ENCODE measurements at regions not wholly inside any gene's neighbourhood (a gene's known extent, or its start where the extent isn't known, plus 50 kb on each side); places are given as distances from the start of the nearest gene placed in this dataset.

DNA sequence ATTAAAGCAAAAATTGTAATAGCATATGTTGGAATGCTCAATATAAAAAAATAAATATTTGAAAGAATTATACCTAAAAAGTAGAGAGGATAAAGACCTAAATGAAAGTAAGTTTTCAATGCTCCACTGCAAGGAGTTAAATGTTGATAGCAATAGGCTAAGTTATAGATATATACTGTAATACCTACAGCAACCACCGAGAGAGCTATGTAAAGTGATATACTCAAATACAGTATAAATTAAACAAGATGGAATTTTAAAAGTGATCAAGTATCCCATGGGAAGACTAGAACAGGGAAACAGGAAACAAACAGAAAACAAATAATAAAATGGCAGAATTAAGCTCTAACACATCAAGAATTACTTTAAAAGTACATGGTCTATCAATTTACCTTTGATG is 73.9 kb downstream of the CASP3 start:
- DNase-seq: no peak

DNA sequence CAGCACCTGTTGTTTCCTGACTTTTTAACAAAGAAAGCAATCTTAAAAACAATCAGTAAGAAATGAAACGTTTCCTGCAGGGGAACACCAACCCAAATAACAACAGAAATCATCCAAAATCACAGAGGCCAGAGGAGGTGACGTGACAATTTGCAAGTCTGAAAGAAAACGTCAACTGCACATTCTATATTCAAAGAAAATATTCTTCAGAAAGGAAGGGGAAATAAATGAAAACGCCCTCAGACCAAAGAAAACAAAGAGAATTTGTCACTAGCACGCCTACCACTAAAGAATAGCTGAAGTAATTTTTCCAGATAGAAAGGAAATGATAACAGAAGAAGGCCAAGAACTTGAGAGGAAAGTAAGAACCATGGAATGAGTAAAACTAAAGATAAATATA is 74.4 kb downstream of the CASP3 start:
- DNase-seq: no peak

DNA sequence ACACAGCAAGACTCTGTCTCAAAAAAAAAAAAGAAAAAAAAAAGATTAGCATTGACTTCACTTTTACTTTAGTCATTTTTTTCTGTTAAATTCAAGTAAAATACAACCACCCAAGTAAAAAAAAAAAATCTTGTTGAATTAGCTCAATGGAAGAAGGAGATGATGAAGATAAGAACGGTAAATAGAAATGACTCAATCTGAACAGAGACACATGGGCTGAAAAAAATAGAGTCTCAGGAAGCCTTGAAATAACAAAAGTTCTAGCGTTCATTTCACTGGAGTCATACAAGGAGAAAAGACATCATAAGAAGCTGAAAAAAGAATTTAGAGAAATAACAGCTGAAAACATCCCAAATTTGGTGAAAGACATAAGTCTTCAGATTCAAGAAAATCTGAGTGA is 75.5 kb downstream of the CASP3 start:
- no peak for DNase-seq

DNA sequence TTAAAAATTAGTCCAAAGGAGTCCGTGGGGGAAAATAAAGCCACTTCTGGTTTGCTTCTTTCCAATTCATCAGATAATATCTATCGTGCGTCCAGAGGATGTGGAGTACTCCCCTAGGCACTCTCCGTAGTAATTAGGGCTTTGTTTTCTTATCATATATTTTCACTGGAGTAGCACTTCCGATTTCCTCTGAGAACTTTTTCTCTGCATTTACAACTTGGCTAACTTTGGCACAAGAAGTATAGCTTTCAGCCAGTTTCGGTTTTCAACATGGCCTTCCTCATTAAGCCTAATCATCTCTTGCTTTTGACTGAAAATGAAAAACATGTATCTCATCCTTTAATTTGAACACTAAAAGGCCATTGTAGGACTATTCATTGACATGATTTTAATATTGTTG is 80.5 kb downstream of the CASP3 start:
- DNase-seq: no peak

DNA sequence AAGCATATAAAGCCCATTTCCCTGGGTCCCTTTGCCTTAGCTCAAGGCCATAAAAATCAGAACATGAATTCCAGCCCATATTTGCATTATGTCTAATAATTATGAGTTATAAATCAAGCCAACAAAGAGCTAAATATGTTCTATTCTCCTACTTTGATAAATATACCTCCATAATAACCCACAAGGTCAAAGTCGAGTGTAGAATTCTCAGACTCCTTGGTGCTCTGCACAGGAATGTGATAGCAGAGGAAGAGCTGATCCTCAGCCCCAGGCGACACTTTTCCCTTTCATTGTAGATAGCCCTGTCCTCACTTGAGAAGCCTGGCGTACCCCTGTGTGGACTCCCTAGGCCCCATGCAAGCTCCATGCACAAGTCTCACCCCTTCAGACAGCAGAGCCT is 85.6 kb downstream of the CASP3 start:
- DNase-seq: no peak

DNA sequence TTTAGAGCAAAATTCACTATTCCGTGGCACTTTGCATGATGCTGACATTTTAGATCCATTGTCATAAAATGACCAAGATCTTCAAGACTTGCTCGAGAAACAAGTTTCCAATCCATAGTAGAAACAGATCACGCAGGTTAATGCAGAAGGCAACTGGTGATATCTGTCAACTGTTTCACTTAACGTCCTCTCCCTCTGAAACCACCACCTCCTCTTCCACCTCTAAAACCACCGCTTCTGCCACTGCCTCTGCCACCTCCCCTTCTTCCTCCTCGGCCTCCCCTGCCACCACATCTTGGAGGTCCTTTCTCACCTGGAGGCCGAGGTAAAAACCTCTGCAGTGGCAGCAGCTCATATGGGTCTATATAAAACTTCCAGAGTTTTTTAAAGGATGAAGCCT is 84.6 kb upstream of the IRF2 start:
- no peak for DNase-seq

DNA sequence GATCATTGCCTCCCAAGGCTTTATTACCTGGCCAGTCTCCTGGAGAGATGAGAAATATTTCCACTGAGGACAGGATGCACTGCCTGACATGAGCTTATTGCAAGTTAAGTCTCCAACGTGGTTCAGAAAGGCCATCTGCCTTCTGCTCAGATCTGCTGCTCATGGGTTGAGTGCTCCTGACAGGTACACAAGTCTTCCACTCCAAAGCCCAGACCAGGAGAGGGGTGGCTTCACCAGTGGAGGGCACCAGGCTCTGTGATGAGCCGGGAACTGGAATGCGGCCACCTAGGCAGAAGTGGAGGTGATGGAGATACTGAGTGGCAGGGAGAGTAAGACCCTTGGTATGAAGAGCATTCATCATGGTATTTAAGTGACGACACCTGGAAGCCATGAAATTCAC is 79.5 kb upstream of the IRF2 start:
- DNase-seq: no peak

DNA sequence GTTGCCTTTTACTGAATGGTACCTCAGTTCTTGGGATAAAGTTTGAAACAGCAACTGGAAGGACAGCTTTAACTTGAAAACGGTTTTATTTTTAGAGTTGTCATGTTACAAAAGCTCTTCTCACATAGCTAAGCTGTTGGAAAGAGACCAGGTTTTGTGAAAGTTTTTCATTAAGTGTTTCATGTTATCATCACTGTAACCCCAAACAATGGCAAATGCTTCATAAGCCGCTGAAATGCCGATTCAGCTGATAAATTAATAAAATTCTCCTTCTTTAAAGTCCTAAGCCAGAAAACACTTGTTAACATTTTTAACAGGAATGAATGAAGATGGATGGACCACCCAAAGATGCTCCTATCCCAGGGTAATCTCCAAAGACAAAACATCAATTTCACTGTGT is 76.1 kb upstream of the IRF2 start:
- no peak for DNase-seq

DNA sequence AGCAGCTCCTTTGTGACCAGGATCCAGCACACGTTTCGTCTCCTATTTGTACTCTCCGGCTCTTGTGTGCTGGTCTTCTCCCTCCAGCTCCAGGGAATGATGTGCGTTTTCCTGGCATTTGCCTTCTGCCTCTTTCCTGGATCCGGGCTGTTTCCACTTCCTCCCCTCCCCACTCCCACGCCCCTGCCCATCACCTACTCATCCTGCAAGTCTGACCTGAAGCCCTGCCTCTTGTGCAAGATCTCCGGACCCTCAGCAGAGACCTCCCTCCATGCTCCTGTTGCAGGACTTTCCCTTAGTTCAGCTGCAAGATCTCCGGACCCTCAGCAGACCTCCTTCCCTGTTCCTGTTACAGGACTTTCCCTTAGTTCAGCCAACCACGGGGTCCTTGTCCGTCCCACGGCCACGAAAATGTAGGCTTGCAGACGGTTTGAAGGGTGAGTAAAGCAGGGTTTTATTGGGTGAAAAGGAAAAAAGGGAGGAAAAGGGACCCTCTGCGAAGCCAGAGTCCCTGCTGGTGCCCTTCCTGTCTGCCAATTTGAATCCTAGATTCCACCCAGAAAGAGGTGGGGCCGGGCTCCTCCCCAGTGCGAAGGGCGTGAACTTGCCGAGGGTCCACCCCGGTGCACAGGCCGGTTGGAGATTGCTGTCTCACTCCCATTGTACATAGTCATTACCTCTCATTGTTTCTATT is 74.4 kb upstream of the IRF2 start:
- DNase-seq: no peak

DNA sequence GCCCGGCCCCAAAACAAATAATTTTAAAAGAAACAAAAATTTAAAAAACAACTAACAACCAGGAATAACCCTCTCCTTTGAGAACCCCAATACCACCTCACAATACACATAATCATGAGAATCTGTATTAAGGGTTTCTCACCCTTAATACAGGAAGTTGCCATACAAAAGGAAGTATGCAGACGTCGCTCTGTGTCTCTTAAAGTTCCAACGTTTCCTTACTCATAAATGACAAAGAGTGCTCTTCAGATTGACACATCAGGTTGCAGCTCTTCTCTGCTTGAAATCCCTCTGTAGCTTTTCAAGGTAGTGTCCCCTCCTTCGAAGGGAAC is 73.9 kb upstream of the IRF2 start:
- no peak for DNase-seq

DNA sequence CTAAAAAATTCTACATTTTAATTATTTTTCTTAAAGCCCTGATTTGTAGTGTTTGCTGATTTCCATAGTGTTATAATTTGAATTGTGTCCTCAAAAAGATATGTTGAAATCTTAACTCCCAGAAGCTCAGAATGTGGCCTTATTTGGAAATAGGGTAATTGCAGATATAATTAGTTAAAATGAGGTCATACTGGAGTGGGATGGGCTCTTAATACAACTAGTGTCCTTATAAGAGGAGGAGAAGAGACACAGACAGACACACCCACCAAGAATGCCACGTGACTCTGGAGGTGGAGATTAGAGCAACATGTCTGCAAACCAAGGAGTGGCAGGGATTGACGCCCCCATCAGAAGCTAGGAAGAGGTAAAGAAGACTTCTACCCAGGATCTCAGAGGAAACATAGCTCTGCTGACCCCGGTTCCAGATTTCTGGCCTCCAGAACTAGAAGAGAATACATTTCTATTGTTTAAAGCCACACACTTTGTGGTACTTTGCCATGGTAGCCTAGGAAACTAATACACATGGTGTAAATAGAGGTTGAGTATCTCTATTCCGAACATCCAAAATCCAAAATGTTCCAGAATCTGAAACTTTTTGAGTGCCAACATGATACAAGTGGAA is 70.5 kb upstream of the IRF2 start:
- DNase-seq: no peak

DNA sequence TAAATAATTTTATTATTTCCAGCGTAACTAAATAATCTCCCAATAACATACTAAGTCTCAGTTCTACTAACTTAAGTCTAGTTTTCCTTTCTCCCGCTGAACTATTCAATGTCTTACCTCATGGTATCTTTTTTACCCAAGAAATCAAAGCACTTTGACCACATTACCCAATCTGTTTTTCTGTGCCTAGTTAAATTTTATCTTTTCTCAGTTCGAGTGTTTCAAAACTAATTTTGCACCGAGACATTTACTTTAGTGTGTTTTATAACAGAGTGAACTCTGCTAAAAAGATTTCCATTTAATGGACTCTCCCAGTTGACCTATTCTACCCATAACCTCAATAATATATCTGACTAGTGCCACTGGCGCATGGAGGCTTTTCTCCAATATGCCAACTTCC is 67.6 kb upstream of the IRF2 start:
- DNase-seq: no peak

DNA sequence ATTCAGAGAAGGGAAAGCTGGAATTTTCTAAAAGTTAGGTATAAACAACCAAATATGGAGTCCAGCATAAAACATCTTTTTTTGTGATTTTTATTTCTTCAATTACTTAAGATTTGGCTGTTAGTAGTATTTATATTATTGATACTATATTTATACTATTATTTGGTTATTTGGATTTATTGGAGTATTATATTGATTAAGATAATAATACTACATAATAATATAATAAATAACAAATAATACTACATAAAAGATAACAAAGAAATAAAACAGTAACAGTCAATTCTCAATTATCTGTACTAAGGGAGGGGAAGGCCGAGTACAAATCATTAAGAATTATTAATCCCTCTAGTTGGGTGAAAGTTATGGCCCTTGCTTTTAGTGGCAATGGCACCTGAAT is 66.0 kb upstream of the IRF2 start:
- no peak for DNase-seq

DNA sequence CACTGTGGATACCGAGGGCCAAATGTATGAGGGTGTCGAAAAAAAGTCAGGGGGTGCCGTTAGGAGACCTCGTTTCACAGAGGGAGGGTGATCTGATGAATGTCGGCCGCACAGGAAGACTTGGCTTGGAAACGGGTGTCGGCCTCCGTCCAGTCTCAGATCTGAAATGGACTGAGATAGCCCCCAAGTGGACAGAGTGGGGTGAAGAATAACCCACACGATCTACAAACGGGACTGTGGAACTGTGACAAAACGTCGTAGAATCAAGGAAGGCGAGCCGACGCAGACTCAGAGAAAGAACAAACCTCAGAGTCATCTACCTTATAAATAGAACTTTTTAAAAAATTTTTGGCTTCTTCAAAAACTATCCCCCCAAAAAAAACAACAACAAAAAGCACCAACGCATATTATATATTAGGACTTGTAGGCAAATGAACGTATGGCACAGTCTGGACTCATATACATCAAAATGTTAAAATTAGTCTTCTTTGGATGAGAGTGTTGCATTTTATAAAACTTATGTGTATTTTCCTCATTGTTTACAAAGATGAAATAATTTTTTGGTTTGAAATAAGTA is 63.8 kb upstream of the IRF2 start:
- peak; percentile 8 for DNase-seq

DNA sequence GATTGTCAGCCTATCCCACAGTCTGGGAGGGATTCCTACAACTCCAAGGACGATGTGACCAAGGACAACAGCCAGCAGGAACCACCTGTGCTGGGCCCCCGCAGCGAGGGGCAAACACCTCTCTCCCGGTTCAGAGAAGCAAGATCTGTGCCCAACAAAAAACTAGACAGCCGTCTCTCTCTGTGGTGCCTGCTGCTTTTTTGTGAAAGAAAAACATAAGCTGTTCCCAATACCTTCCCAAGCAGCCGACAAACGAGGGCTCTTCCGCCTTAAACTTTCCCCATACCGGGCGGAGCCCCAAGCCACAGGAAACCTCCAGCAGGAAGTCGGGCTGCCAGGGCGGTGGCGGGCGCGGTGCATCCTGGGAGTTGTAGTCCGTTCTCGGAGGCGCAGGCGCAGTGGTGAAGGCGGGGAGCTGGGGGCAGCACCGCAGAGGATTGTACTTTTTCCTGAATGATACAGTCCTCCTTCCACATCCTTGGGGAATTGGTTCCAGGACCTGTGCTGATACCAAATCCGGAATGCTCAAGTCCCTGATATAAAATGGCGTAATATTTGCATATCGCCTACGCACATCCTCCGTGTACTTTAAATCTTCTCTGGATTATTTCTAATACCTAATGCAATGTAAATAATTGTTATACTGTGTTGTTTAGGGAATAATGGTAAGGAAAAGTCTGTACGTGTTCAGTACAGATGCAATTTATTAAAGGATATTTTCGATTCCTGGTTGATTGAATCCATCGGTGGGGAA is 63.1 kb upstream of the IRF2 start:
- peak; percentile 72 for DNase-seq

DNA sequence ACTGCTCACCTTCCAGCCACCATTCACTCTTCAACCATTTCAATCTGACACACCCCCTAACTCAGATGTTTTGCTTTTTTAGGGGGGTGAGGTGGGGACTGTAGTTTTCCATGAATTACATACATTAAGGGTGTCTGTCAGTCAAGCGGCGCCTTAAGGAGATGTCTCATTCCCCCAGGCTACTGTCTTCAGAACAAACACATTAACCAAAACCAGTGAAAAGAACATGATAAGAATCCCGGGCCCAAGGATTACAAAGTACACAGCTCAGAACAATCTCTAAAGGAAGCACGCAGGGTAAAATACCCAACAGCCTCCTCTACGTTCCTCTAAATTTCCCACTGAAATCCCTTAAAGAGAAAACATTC is 62.5 kb upstream of the IRF2 start:
- no peak for DNase-seq

DNA sequence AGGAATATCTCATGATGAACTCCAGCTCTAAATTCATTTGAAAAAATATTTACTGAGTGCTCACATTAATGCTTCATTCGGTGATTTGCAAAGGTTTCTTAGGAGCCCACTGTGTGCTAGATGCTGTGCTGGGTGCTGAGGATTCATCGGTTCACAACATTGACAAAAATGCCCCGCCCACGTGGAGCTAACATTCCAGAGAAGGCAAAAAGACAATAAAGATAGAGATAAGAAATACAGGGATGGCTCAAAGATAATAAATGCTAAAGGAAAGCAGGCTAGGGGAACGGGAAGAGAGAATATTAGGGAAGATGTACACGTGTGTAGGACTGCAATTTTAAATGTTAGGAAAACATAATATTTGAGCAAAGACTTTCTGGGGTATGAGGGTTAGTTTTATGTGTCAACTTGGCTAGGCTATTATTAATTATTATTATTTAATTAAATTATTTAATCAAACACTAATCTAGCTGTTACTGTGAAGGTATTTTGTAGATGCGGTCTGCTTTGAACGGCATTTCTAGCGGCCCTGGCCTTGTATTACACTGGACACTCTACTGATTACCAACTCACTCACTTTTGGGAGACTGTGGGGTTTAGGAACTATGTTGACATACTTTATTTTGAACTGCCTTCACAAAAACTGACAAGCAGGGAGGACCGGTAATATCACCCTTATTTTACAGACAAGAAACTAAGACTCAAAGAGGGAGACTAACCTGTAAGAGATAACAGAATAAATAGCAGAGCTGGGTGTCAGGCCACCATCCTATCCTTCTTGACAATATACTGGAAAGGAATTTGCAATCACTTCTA is 61.9 kb upstream of the IRF2 start:
- DNase-seq: no peak

DNA sequence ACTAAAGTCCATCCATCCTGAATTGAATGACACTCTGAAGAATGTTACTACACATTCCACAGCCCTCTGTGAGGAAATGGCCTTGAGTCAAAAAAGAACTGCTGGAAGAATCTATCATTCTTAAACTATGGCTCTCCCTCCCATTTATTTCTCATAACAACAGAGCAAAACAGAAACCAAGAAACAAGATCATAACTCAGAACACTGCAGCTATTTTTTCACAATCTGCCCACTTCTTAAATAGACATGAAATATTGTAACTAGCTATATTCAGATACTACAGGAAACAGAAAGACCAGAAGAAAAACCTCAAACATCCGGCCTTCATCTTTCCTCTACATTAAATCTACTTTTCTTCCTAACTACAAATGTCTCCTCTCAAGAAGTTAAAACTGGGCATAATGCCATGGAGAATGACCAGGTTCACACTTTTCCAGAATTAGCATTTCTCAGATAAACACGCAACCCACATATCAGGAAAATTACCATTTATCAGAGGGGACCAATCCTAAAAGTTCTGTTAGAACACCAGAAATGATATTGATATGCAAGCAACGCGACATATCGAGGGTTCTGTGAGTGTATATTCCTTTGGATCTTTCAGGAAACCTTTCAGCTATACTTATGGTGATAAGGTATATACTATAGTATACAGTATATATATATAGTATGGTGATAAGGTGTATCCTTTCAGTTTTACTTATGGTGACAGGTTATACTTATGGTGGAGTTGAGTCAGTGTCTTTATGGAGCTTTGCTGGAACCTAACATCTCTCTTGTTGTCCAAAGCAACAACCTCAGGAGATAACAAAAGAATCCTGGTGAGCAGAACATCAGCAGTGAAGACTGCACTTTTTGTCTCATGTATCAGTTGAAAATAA is 60.4 kb upstream of the IRF2 start:
- DNase-seq: no peak

DNA sequence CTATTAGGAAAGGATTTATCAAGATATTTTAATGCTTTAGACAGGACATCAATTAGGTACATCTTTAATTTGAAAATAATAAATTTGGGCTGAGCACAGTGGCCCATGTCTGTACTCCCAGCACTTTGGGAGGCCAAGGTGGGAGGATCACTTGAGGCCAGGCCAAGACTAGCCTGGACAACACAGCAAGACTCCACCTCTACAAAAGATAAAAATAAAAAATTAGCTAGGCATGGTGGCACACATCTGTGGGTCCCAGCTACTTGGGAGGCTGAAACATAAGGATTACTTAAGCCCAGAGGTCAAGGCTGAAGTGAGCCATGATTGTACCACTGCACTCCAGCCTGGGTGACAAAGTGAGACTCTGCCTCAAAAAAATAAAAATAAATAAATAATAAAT is 59.6 kb upstream of the IRF2 start:
- no peak for DNase-seq

DNA sequence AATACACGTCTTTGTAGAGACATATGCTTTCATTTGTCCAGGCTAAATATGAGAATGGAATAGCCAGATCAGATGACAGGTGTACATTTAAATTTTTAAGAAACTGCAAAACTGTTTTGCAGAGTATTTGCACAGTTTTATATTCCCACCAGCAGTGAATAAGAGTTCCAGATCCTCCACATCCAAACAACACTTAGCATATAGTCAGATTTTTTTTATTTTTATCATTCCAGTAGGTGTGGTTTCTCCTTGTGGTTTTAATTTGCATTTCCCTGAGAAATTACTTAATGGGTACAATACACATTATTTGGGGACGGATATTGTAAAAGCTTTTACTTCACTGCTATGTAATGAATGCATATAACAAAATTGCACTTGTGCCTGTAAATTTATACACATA is 56.7 kb upstream of the IRF2 start:
- no peak for DNase-seq

DNA sequence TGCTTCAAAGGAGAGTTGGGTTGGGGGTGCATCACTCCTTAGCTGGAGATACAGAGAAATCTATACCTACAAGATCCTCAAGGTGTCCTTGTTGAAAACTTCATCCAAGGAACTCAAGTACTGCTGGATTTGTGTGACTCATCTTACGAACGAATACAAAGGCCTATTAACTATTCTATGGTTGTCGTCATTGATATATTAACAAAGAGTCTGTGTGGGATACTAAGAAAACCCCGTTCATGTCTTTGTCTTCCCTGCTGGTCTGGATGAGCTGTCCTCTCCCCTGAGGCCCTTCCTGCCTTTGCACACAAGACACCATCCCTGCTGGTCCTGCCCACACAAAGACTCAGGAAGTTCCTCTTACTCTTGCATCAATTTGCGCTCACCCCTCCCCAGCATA is 54.9 kb upstream of the IRF2 start:
- DNase-seq: no peak

DNA sequence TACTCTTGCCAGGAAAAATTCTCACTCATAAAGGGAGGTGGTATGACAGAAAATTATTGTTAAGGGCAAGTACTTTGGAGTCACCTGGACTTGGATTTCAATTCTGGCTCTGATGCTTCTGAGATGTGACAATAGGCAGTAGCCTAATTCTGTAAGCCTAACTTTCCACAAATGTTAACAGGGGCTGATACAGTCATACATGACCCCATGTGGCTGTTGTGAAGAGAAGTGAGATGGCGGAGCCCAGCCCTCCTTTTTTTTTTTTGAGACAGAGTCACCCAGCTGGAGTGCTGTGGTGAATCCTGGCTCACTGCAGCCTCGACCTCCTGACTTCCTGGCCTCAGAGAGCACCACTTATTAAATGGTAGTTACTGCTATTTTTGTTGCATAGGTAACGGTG is 54.4 kb upstream of the IRF2 start:
- no peak for DNase-seq

Measured in T1000 (cell line).